Smooth muscle cell (in vitro differentiated cells): ENCODE measurements at regions not wholly inside any gene's neighbourhood (a gene's known extent, or its start where the extent isn't known, plus 50 kb on each side); places are given as distances from the start of the nearest gene placed in this dataset.

Experiments used
- DNase-seq: peaks from one replicate; lab custom pipeline; 2025; ENCODE audit not compliant: unreplicated experiment; lab: John Stamatoyannopoulos, UW
- H2AFZ ChIP-seq: fragments of 200-600 bp; sonication (generic); 2 replicates; pipeline ENCODE4 v1.6.0; 2016; ENCODE audit warnings: antibody characterized with exemption, low read depth, mild to moderate bottlenecking
- H3F3A ChIP-seq: fragments of 200-600 bp; sonication (generic); 2 replicates; pipeline ENCODE4 v1.6.0; 2017; ENCODE audit warnings: antibody characterized with exemption, low read depth
- H3K27ac ChIP-seq: fragments of 200-600 bp; sonication (generic); 2 replicates; pipeline ENCODE4 v1.5.1; 2016; ENCODE audit warnings: low read depth, mild to moderate bottlenecking
- H3K27me3 ChIP-seq: fragments of 200-600 bp; sonication (generic); 2 replicates; pipeline ENCODE4 v1.6.1; 2016; ENCODE audit warnings: low read depth, mild to moderate bottlenecking
- H3K36me3 ChIP-seq: fragments of 200-600 bp; sonication (generic); 2 replicates; pipeline ENCODE4 v1.5.1; 2016; ENCODE audit warnings: low read depth
- H3K4me1 ChIP-seq: fragments of 200-600 bp; sonication (generic); 2 replicates; pipeline ENCODE4 v1.5.1; 2016; ENCODE audit warnings: low read depth
- H3K4me2 ChIP-seq: fragments of 200-600 bp; sonication (generic); 2 replicates; pipeline ENCODE4 v1.6.0; 2016; ENCODE audit warnings: mild to moderate bottlenecking
- H3K4me3 ChIP-seq: fragments of 200-600 bp; sonication (generic); 2 replicates; pipeline ENCODE4 v1.5.1; 2016; ENCODE audit warnings: mild to moderate bottlenecking
- H3K79me2 ChIP-seq: fragments of 200-600 bp; sonication (generic); 2 replicates; pipeline ENCODE4 v1.6.0; 2016; ENCODE audit warnings: low read depth, mild to moderate bottlenecking
- H3K9ac ChIP-seq: fragments of 200-600 bp; sonication (generic); 2 replicates; pipeline ENCODE4 v1.6.0; 2016; ENCODE audit warnings: low read depth
- H3K9me3 ChIP-seq: fragments of 200-600 bp; sonication (generic); replicated peaks from 2 replicates; pipeline ENCODE4 v1.5.1; 2016; ENCODE audit warnings: low read depth
- H4K20me1 ChIP-seq: fragments of 200-600 bp; sonication (generic); 2 replicates; pipeline ENCODE4 v1.6.0; 2016; ENCODE audit warnings: low read depth
- WGBS: methylation state at CpG from one replicate; pipeline ENCODE4 v1.1.7; 2016; ENCODE audit warnings: low lambda C conversion rate; 5-methylcytosine and 5-hydroxymethylcytosine counted together
- TF ChIP-seq, protein P1 (sequence below): fragments of 200-600 bp; sonication (generic); IDR thresholded peaks from 2 replicates; pipeline ENCODE4 v1.5.1; 2017; ENCODE audit warnings: borderline replicate concordance, mild to moderate bottlenecking, antibody characterized with exemption; ENCODE audit not compliant: insufficient read depth, poor library complexity, severe bottlenecking

DNA sequence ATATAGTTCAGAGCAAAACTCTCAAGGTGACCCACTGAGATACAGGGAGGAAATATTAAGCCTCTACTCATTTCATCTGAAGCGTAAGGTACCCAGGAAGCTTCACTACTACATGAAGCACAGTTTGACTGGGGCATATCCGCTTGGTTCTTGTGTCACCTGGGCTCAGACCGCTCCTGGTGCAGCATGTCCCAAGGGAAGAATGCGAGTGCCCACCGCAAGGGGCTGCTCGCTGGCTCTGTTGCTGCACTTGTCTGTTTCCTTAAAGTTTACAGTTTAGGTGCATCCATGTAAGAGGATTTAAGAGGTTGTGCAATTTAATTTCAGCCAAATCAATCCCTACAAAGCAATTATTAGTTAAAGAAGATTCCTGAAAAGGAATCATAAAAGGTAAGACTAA lies 507.8 kb downstream of the FBXO15 start:
- H4K20me1 ChIP-seq, result no peaks in the 10 kb centered on the region
- H3K4me2 ChIP-seq, result no peak overlapping the region
- 90% methylated on average over 6 of the region's 6 CpGs for WGBS
- H3K27ac ChIP-seq, result no peak overlapping the region
- no peaks in the 10 kb centered on the region for H3K27me3 ChIP-seq
- H3K79me2 ChIP-seq, result no peaks in the 10 kb centered on the region
- no peak overlapping the region for H3K4me3 ChIP-seq
- no peak overlapping the region for H3K9ac ChIP-seq
- H3K9me3 ChIP-seq, result no peaks in the 10 kb centered on the region
- H2AFZ ChIP-seq, result no peak overlapping the region
- no peak for DNase-seq
- H3F3A ChIP-seq, result no peaks in the 10 kb centered on the region
- TF ChIP-seq, protein P1, sequence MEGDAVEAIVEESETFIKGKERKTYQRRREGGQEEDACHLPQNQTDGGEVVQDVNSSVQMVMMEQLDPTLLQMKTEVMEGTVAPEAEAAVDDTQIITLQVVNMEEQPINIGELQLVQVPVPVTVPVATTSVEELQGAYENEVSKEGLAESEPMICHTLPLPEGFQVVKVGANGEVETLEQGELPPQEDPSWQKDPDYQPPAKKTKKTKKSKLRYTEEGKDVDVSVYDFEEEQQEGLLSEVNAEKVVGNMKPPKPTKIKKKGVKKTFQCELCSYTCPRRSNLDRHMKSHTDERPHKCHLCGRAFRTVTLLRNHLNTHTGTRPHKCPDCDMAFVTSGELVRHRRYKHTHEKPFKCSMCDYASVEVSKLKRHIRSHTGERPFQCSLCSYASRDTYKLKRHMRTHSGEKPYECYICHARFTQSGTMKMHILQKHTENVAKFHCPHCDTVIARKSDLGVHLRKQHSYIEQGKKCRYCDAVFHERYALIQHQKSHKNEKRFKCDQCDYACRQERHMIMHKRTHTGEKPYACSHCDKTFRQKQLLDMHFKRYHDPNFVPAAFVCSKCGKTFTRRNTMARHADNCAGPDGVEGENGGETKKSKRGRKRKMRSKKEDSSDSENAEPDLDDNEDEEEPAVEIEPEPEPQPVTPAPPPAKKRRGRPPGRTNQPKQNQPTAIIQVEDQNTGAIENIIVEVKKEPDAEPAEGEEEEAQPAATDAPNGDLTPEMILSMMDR, result no peak
- no peaks in the 10 kb centered on the region for H3K36me3 ChIP-seq
- peaks cover 23% of the 10 kb centered on the region for H3K4me1 ChIP-seq

GRCh38 chr18:73638709-73639108 lies 508.9 kb downstream of the FBXO15 start:
- Histone ChIP-seq H2AFZ (no peak overlapping the region), H3K4me2 (peak overlapping the region; percentile 18), H3K4me3 (no peak overlapping the region), H3K9me3 (no peaks in the 10 kb centered on the region), H3K79me2 (no peaks in the 10 kb centered on the region), H3K4me1 (peaks cover 23% of the 10 kb centered on the region), H3K36me3 (no peaks in the 10 kb centered on the region), H3K9ac (no peak overlapping the region), H4K20me1 (no peaks in the 10 kb centered on the region), H3F3A (no peaks in the 10 kb centered on the region), H3K27me3 (no peaks in the 10 kb centered on the region), H3K27ac (no peak overlapping the region)
- no peak for DNase-seq
- TF ChIP-seq, protein P1, result no peak

- Histone ChIP-seq H3F3A (no peaks in the 10 kb centered on the region), H3K4me3 (no peak overlapping the region), H3K4me2 (peak overlapping the region; percentile 41), H3K79me2 (no peaks in the 10 kb centered on the region), H3K27me3 (no peaks in the 10 kb centered on the region), H3K9me3 (no peaks in the 10 kb centered on the region), H3K4me1 (peaks cover 23% of the 10 kb centered on the region), H3K27ac (peak overlapping the region; percentile 76), H3K9ac (peak overlapping the region; percentile 2), H4K20me1 (no peaks in the 10 kb centered on the region), H3K36me3 (no peaks in the 10 kb centered on the region), H2AFZ (peak overlapping the region; percentile 59)
- TF ChIP-seq, protein P1, result no peak
- 3% methylated on average over 2 of the region's 2 CpGs for WGBS
- DNase-seq, result no peak
These were observed 511.3 kb downstream of the FBXO15 start for GRCh38 chr18:73636355-73636754.

DNA sequence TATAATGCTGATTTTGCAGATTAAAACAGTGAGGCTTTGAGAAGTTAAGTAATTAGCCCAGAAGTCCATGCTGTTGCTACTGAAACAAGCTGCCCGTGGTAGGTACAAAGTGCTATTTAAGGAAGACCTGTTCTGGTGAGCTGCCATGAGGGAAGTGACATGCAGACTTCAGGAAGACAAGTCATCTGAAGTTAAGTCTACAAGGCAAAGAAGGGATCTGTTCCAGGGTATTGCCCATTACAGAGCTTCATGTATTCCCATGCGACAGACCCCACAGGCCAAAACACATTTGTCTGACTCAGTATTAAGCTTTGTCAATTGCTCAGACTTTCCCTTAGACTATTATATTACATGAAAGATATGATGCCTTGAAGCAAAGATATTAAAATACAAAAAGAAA lies 520.8 kb downstream of the FBXO15 start:
- no peaks in the 10 kb centered on the region for H3K27me3 ChIP-seq
- no peak overlapping the region for H3K27ac ChIP-seq
- no peak overlapping the region for H2AFZ ChIP-seq
- TF ChIP-seq, protein P1, result no peak
- H3K4me3 ChIP-seq, result no peak overlapping the region
- H3K4me2 ChIP-seq, result no peak overlapping the region
- no peaks in the 10 kb centered on the region for H4K20me1 ChIP-seq
- H3F3A ChIP-seq, result no peaks in the 10 kb centered on the region
- H3K9me3 ChIP-seq, result no peaks in the 10 kb centered on the region
- no peak for DNase-seq
- no peaks in the 10 kb centered on the region for H3K4me1 ChIP-seq
- no peak overlapping the region for H3K9ac ChIP-seq
- H3K79me2 ChIP-seq, result no peaks in the 10 kb centered on the region
- no peaks in the 10 kb centered on the region for H3K36me3 ChIP-seq
- 81% methylated on average over 2 of the region's 2 CpGs for WGBS
